K562 (cell line): ENCODE measurements at regions not wholly inside any gene's neighbourhood (a gene's known extent, or its start where the extent isn't known, plus 50 kb on each side); places are given as distances from the start of the nearest gene placed in this dataset.

Experiments
- ATAC-seq: fragments of 200-7000 bp; cut with Tn5 transposase; 3 replicates; pipeline ENCODE4 v1.9.1; 2020; ENCODE audit warnings: moderate library complexity
- BruUV-seq: library from RNA; stranded (reverse); fragments of 400-500 nt; replicated peaks from 2 replicates; lab custom pipeline; 2021; lab: Mats Ljungman, UMichigan
- CTCF ChIA-PET: fragments of 300-600 bp; formaldehyde crosslinking; extraction: SDS; loops from one replicate; lab custom pipeline; 2021; ENCODE audit warnings: low intra/inter-chr PET ratio; lab: Yijun Ruan, JAX
- POLR2A ChIA-PET: fragments of 300-600, 350-650 bp; sonication (Branson Sonifier 250); formaldehyde crosslinking; extraction: SDS; loops from one replicate; lab custom pipeline; 2021; ENCODE audit warnings: antibody characterized with exemption, inconsistent platforms; lab: Yijun Ruan, JAX
- DNase-seq, 4 experiments: peaks; one replicate each; pipeline versions ENCODE4 v3.0.0 to v3.0.0-alpha.2; 2011 to 2018; ENCODE audit warnings: low spot score in 3 of 4, mixed read lengths in 3 of 4; ENCODE audit errors: extremely low read depth in 1 of 4
- FAIRE-seq: peaks from 2 replicates; lab custom pipeline; 2011; peaks lifted over from hg19 to GRCh38; lab: Jason Lieb, UNC
- H2AFZ ChIP-seq: 2 replicates; pipeline ENCODE4 v1.6.0; 2011; ENCODE audit warnings: low read depth, low read length, control low read depth, inconsistent platforms
- H3K27ac ChIP-seq: fragments of 200-600 bp; 3 replicates; pipeline ENCODE4 v1.8.0; 2011; ENCODE audit warnings: low read depth, mild to moderate bottlenecking, control low read depth, inconsistent platforms, low read length, moderate library complexity, mixed read lengths; ENCODE audit errors: extremely low read depth
- H3K27me3 ChIP-seq, 2 experiments: fragments of 300-600 bp in 1 of 2; 2 replicates in 1 of 2; 3 replicates in 1 of 2; pipeline versions ENCODE4 v1.6.0 to v1.8.0; 2011; ENCODE audit warnings: inconsistent platforms in 2 of 2, low read length in 2 of 2, mild to moderate bottlenecking in 1 of 2, mixed read lengths in 1 of 2, moderate library complexity in 1 of 2; ENCODE audit not compliant: control insufficient read depth in 2 of 2, insufficient read depth in 2 of 2
- H3K36me3 ChIP-seq: fragments of 300-600 bp; 3 replicates; pipeline ENCODE4 v1.8.0; 2011; ENCODE audit warnings: mild to moderate bottlenecking, low read length, inconsistent platforms; ENCODE audit not compliant: control insufficient read depth, insufficient read depth
- H3K4me1 ChIP-seq, 2 experiments: fragments of 200-600 bp in 1 of 2; replicated peaks in 1 of 2; 2 replicates in 1 of 2; 3 replicates in 1 of 2; pipeline versions ENCODE4 v1.5.1 to v1.8.0; 2011; ENCODE audit warnings: inconsistent platforms in 2 of 2, low read length in 2 of 2, mild to moderate bottlenecking in 1 of 2, mixed read lengths in 1 of 2, moderate library complexity in 1 of 2; ENCODE audit not compliant: control insufficient read depth in 2 of 2, insufficient read depth in 2 of 2
- H3K4me2 ChIP-seq: 2 replicates; pipeline ENCODE4 v1.6.1; 2011; ENCODE audit warnings: low read length, control low read depth, inconsistent platforms, mixed read lengths; ENCODE audit not compliant: insufficient read depth
- H3K4me3 ChIP-seq: fragments of 200-600 bp; sonication (generic), shearing (Covaris generic); 2 replicates; pipeline ENCODE4 v1.5.1; 2016; ENCODE audit warnings: control low read depth, inconsistent platforms
- H3K79me2 ChIP-seq: fragments of 200-600 bp; 3 replicates; pipeline ENCODE4 v1.8.0; 2011; ENCODE audit warnings: low read length, inconsistent platforms; ENCODE audit not compliant: control insufficient read depth, insufficient read depth
- H3K9ac ChIP-seq, 2 experiments: 2 replicates each; pipeline versions ENCODE4 v1.6.0 to v1.6.1; 2011; ENCODE audit warnings: low read depth in 2 of 2, low read length in 2 of 2, control low read depth in 1 of 2, inconsistent platforms in 1 of 2, mild to moderate bottlenecking in 1 of 2, mixed read lengths in 1 of 2; ENCODE audit not compliant: insufficient read depth in 1 of 2
- H3K9me1 ChIP-seq: one replicate; pipeline ENCODE4 v1.6.0; 2011; ENCODE audit warnings: inconsistent platforms, mild to moderate bottlenecking, low read length, moderate library complexity; ENCODE audit not compliant: control insufficient read depth, insufficient read depth
- H3K9me3 ChIP-seq: replicated peaks from 2 replicates; pipeline ENCODE4 v1.5.1; 2011; ENCODE audit warnings: low read depth, low read length, inconsistent platforms; ENCODE audit not compliant: control insufficient read depth, insufficient read depth
- H4K20me1 ChIP-seq: replicated peaks from 2 replicates; pipeline ENCODE4 v1.6.1; 2011; ENCODE audit warnings: low read length, inconsistent platforms, mixed read lengths; ENCODE audit not compliant: control insufficient read depth, insufficient read depth
- ADNP ChIP-seq: fragments of 200-800 bp; sonication (Bioruptor generic); IDR thresholded peaks from 2 replicates; pipeline ENCODE4 v1.6.1; 2016; ENCODE audit warnings: missing genetic modification characterization, missing compliant biosample characterization
- CTBP1 ChIP-seq: fragments of 450-650 bp; IDR thresholded peaks from 2 replicates; pipeline ENCODE4 v1.6.1; 2016; ENCODE audit warnings: borderline replicate concordance
- DNMT1 ChIP-seq: fragments of 450-650 bp; IDR thresholded peaks from 2 replicates; pipeline ENCODE4 v1.6.1; 2016; ENCODE audit warnings: antibody characterized with exemption, mild to moderate bottlenecking
- FOXA1 ChIP-seq: fragments of 450-650 bp; IDR thresholded peaks from 2 replicates; pipeline ENCODE4 v1.6.1; 2016; ENCODE audit warnings: mild to moderate bottlenecking, borderline replicate concordance
- FOXJ3 ChIP-seq: sonication (generic); formaldehyde crosslinking; IDR thresholded peaks from 2 replicates; pipeline ENCODE4 v1.4.0; 2020; ENCODE audit warnings: mild to moderate bottlenecking, missing genetic modification reagents
- HMG20A ChIP-seq: fragments of 450-650 bp; formaldehyde crosslinking; conservative IDR thresholded peaks from 2 replicates; pipeline ENCODE4 v1.4.0; 2020; ENCODE audit warnings: mild to moderate bottlenecking, mixed read lengths
- LEF1 ChIP-seq: fragments of 450-650 bp; IDR thresholded peaks from 2 replicates; pipeline ENCODE4 v1.6.1; 2016; ENCODE audit warnings: mild to moderate bottlenecking
- NCOA2 ChIP-seq, 2 experiments: fragments of 450-650 bp; IDR thresholded peaks; 2 replicates each; pipeline ENCODE4 v1.6.1; 2018; ENCODE audit warnings: mild to moderate bottlenecking in 2 of 2, moderate library complexity in 1 of 2; ENCODE audit not compliant: partially characterized antibody in 2 of 2
- PCBP1 ChIP-seq: fragments of 200-400 bp; formaldehyde crosslinking; IDR thresholded peaks from 2 replicates; pipeline ENCODE4 v1.6.1; 2018; ENCODE audit warnings: mild to moderate bottlenecking, low read depth, low read length; ENCODE audit not compliant: poor library complexity, severe bottlenecking
- XRCC5 ChIP-seq: fragments of 200-400 bp; formaldehyde crosslinking; IDR thresholded peaks from 2 replicates; pipeline ENCODE4 v1.6.1; 2017; ENCODE audit warnings: low read depth, mild to moderate bottlenecking, low read length
- ZNF282 ChIP-seq: sonication (generic); formaldehyde crosslinking; IDR thresholded peaks from 2 replicates; pipeline ENCODE4 v1.8.1; 2023; ENCODE audit warnings: missing genetic modification reagents
- ZNF347 ChIP-seq: fragments of 450-650 bp; formaldehyde crosslinking; IDR thresholded peaks from 2 replicates; pipeline ENCODE4 v1.4.0; 2020; ENCODE audit warnings: low read depth, mild to moderate bottlenecking, moderate library complexity
- WGBS: fragments of 100-300 bp; shearing (Covaris generic); methylation state at CpG from one replicate; pipeline ENCODE4 v1.1.6; 2016; ENCODE audit warnings: low coverage, mixed read lengths; ENCODE audit not compliant: insufficient coverage; ENCODE audit errors: missing lambda C conversion rate; 5-methylcytosine and 5-hydroxymethylcytosine counted together
- in situ Hi-C: fragments of 300-500 bp; cut with MboI; formaldehyde crosslinking; loops from 4 replicates; pipeline ENCODE4 v1.15.0; 2018; ENCODE audit warnings: inconsistent platforms, mixed read lengths
- intact Hi-C: fragments of 100-400 bp; cut with micrococcal nuclease; formaldehyde crosslinking; loops from 2 replicates; pipeline ENCODE4 v1.14.2; 2022
- TF ChIP-seq, protein P1 (sequence below): sonication (generic); formaldehyde crosslinking; IDR thresholded peaks from 2 replicates; pipeline ENCODE4 v1.8.1; 2023; ENCODE audit warnings: mild to moderate bottlenecking, missing genetic modification reagents, moderate library complexity
- TF ChIP-seq, protein P2 (sequence below): fragments of 250-450 bp; sonication (Bioruptor Pico); IDR thresholded peaks from 2 replicates; pipeline ENCODE4 v1.4.0; 2020
- TF ChIP-seq, protein P3 (sequence below): fragments of 450-650 bp; IDR thresholded peaks from one replicate; pipeline ENCODE4 v1.6.1; 2018; ENCODE audit warnings: mild to moderate bottlenecking, moderate library complexity; ENCODE audit not compliant: partially characterized antibody

DNA sequence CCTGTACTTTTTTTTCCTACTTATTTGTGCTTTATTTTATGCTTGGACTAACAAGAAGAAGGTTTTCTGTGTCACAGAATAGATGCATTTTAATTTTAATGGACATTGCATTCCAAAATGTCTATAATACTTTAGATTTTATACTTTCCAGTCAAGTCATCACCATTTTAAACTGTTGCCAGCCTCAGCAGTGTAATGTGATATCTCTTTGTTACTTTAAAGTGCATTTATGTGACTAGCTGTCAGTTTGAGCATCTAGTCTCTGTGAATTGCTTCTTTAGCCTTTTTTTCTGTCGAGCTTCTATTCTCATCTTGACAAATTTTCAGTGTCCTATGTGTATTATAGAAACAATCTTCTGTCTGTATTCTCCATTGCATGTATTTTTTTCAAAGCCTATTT lies 511.4 kb upstream of the CBLB start:
- no peak for DNase-seq
- no peaks in the 10 kb centered on the region for H3K79me2 ChIP-seq
- no peak overlapping the region for H2AFZ ChIP-seq
- no peak overlapping the region for H3K27ac ChIP-seq
- no peak for ATAC-seq
- H3K4me1 ChIP-seq: no peaks in the 10 kb centered on the region
- H3K9me1 ChIP-seq: no peaks in the 10 kb centered on the region
- H4K20me1 ChIP-seq: no peaks in the 10 kb centered on the region
- no peak overlapping the region for H3K4me3 ChIP-seq
- in situ Hi-C loops: no loop called here
- H3K9ac ChIP-seq: no peak overlapping the region
- ChIA-PET POLR2A (interaction anchor here (0.6 kb wide), 1 partner anchor 465 kb away, joined by 3 read pairs; no protein-coding TSS in a partner anchor), CTCF (no interaction called here)
- no peak overlapping the region for H3K4me2 ChIP-seq
- no peaks in the 10 kb centered on the region for H3K36me3 ChIP-seq
- H3K27me3 ChIP-seq: no peaks in the 10 kb centered on the region
- no peaks in the 10 kb centered on the region for H3K9me3 ChIP-seq
- intact Hi-C loops: no loop called here
- no peak for FAIRE-seq
- WGBS: 0% methylated on average over 1 of the region's 1 CpG
- TF ChIP-seq FOXJ3 (CRISPR knock-in tag) (no peak), HMG20A (CRISPR knock-in tag) (no peak), LEF1 (no peak), DNMT1 (no peak), ADNP (tag) (no peak), ZNF282 (CRISPR knock-in tag) (no peak), PCBP1 (no peak), NCOA2 (IDR thresholded peaks at IDR 0.05; ENCODE audit: partially characterized antibody in 2 of 2) (no peak), FOXA1 (no peak), XRCC5 (no peak), CTBP1 (no peak), ZNF347 (no peak)
- TF ChIP-seq, protein P1, sequence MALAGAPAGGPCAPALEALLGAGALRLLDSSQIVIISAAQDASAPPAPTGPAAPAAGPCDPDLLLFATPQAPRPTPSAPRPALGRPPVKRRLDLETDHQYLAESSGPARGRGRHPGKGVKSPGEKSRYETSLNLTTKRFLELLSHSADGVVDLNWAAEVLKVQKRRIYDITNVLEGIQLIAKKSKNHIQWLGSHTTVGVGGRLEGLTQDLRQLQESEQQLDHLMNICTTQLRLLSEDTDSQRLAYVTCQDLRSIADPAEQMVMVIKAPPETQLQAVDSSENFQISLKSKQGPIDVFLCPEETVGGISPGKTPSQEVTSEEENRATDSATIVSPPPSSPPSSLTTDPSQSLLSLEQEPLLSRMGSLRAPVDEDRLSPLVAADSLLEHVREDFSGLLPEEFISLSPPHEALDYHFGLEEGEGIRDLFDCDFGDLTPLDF (CRISPR knock-in tag): no peak
- TF ChIP-seq, protein P2, sequence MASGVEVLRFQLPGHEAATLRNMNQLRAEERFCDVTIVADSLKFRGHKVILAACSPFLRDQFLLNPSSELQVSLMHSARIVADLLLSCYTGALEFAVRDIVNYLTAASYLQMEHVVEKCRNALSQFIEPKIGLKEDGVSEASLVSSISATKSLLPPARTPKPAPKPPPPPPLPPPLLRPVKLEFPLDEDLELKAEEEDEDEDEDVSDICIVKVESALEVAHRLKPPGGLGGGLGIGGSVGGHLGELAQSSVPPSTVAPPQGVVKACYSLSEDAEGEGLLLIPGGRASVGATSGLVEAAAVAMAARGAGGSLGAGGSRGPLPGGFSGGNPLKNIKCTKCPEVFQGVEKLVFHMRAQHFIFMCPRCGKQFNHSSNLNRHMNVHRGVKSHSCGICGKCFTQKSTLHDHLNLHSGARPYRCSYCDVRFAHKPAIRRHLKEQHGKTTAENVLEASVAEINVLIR (CRISPR knock-in tag): no peak
- TF ChIP-seq, protein P3, sequence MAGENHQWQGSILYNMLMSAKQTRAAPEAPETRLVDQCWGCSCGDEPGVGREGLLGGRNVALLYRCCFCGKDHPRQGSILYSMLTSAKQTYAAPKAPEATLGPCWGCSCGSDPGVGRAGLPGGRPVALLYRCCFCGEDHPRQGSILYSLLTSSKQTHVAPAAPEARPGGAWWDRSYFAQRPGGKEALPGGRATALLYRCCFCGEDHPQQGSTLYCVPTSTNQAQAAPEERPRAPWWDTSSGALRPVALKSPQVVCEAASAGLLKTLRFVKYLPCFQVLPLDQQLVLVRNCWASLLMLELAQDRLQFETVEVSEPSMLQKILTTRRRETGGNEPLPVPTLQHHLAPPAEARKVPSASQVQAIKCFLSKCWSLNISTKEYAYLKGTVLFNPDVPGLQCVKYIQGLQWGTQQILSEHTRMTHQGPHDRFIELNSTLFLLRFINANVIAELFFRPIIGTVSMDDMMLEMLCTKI: no peak
- BruUV-seq: no TSS peak
